Ovary (tissue), 3 donors: ENCODE measurements at regions not wholly inside any gene's neighbourhood (a gene's known extent, or its start where the extent isn't known, plus 50 kb on each side); places are given as distances from the start of the nearest gene placed in this dataset.

Experiments used
- CTCF ChIP-seq, 3 donors: fragments of 450-650 bp in 2 of 3; fragments of 200-600 bp in 1 of 3; IDR thresholded peaks; one replicate each; pipeline versions ENCODE4 v1.5.1 to v1.8.0; 2016 to 2022; ENCODE audit warnings: antibody characterized with exemption in 3 of 3, mild to moderate bottlenecking in 1 of 3
- EP300 ChIP-seq: sonication (generic); formaldehyde crosslinking; IDR thresholded peaks from one replicate; pipeline ENCODE4 v1.6.1; 2017; ENCODE audit warnings: antibody characterized with exemption
- POLR2A ChIP-seq: fragments of 450-650 bp; IDR thresholded peaks from one replicate; pipeline ENCODE4 v1.6.1; 2017; ENCODE audit warnings: antibody characterized with exemption, mild to moderate bottlenecking, moderate library complexity
- donor health status: DM: no; HTN: no; CAD: no.

- TF ChIP-seq CTCF (IDR thresholded peaks at IDR 0.05) (no peak), POLR2A (no peak), EP300 (no peak)
These were observed 230.2 kb upstream of the TNP1 start for GRCh38 chr2:217090024-217090473.
